GM23338 (cell line): ENCODE measurements at regions not wholly inside any gene's neighbourhood (a gene's known extent, or its start where the extent isn't known, plus 50 kb on each side); places are given as distances from the start of the nearest gene placed in this dataset.
A peak's percentile ranks its signal among the peaks of the same experiment; 100 is the strongest.

Experiments
- ATAC-seq: fragments of 200-7000 bp; cut with Tn5 transposase; 3 replicates; pipeline ENCODE4 v1.9.1; 2020
- DNase-seq: peaks from one replicate; pipeline ENCODE4 v3.0.0-alpha.2; 2015; ENCODE audit warnings: low spot score
- H2AFZ ChIP-seq: fragments of 200-600 bp; sonication (generic); 2 replicates; pipeline ENCODE4 v1.8.0; 2016; ENCODE audit warnings: antibody characterized with exemption, mild to moderate bottlenecking, moderate library complexity
- H3F3A ChIP-seq: fragments of 200-600 bp; sonication (generic); replicated peaks from 2 replicates; pipeline ENCODE4 v1.8.0; 2017; ENCODE audit warnings: antibody characterized with exemption, mixed run types, low read depth
- H3K27ac ChIP-seq: fragments of 200-600 bp; sonication (generic); 2 replicates; pipeline ENCODE4 v1.6.1; 2016; ENCODE audit warnings: low read depth
- H3K27me3 ChIP-seq: fragments of 200-600 bp; sonication (generic); 2 replicates; pipeline ENCODE4 v1.8.0; 2016; ENCODE audit warnings: mild to moderate bottlenecking, mixed run types, moderate library complexity; ENCODE audit not compliant: insufficient read depth
- H3K36me3 ChIP-seq: fragments of 200-600 bp; sonication (generic); 2 replicates; pipeline ENCODE4 v1.8.0; 2016; ENCODE audit warnings: mild to moderate bottlenecking; ENCODE audit not compliant: insufficient read depth
- H3K4me1 ChIP-seq: fragments of 200-600 bp; sonication (generic); 2 replicates; pipeline ENCODE4 v1.8.0; 2016; ENCODE audit warnings: mild to moderate bottlenecking, moderate library complexity; ENCODE audit not compliant: insufficient read depth
- H3K4me2 ChIP-seq: fragments of 200-600 bp; sonication (generic); 2 replicates; pipeline ENCODE4 v1.7.1; 2017; ENCODE audit warnings: mixed run types
- H3K4me3 ChIP-seq: fragments of 200-600 bp; sonication (generic); 2 replicates; pipeline ENCODE4 v1.6.1; 2016; ENCODE audit warnings: mixed run types
- H3K79me2 ChIP-seq: fragments of 200-600 bp; sonication (generic); replicated peaks from 2 replicates; pipeline ENCODE4 v1.8.0; 2017; ENCODE audit warnings: mild to moderate bottlenecking; ENCODE audit not compliant: insufficient read depth
- H3K9me2 ChIP-seq: fragments of 200-600 bp; sonication (generic); 2 replicates; pipeline ENCODE4 v1.8.0; 2017; ENCODE audit not compliant: insufficient read depth
- H4K20me1 ChIP-seq: fragments of 200-600 bp; sonication (generic); replicated peaks from 2 replicates; pipeline ENCODE4 v1.8.0; 2017; ENCODE audit warnings: mild to moderate bottlenecking; ENCODE audit not compliant: insufficient read depth
- H3K27ac Mint-ChIP-seq: 2 replicates; pipeline ENCODE4 v1.8.0; 2020; ENCODE audit warnings: inconsistent platforms, mild to moderate bottlenecking, moderate library complexity, mixed read lengths
- H3K27me3 Mint-ChIP-seq: 3 replicates; pipeline ENCODE4 v1.8.0; 2022; ENCODE audit warnings: low read depth, mild to moderate bottlenecking, moderate library complexity, mixed read lengths, inconsistent platforms; ENCODE audit not compliant: insufficient read depth, poor library complexity
- H3K36me3 Mint-ChIP-seq: 3 replicates; pipeline ENCODE4 v1.8.0; 2021; ENCODE audit warnings: low read depth, mild to moderate bottlenecking, inconsistent platforms, moderate library complexity, mixed read lengths
- H3K4me1 Mint-ChIP-seq: 3 replicates; pipeline ENCODE4 v1.8.0; 2020; ENCODE audit warnings: mild to moderate bottlenecking, inconsistent platforms, mixed read lengths
- H3K4me3 Mint-ChIP-seq: 3 replicates; pipeline ENCODE4 v1.8.0; 2021; ENCODE audit warnings: moderate library complexity, mild to moderate bottlenecking, inconsistent platforms, mixed read lengths
- H3K9me3 Mint-ChIP-seq: 3 replicates; pipeline ENCODE4 v1.8.0; 2020; ENCODE audit warnings: moderate library complexity, mild to moderate bottlenecking, inconsistent platforms, mixed read lengths
- CREB1 ChIP-seq: fragments of 250-450 bp; sonication (Bioruptor Pico); IDR thresholded peaks from 2 replicates; pipeline ENCODE4 v1.5.0; 2020; ENCODE audit warnings: low read depth, mild to moderate bottlenecking, moderate library complexity
- EZH2phosphoT487 ChIP-seq: fragments of 200-600 bp; sonication (generic); IDR thresholded peaks from one replicate; pipeline ENCODE4 v1.8.1; 2018; ENCODE audit warnings: antibody characterized with exemption; ENCODE audit not compliant: unreplicated experiment
- NANOG ChIP-seq: IDR thresholded peaks from 2 replicates; pipeline ENCODE4 v1.6.1; 2016; ENCODE audit warnings: antibody characterized with exemption, borderline replicate concordance
- POLR2AphosphoS5 ChIP-seq: IDR thresholded peaks from 2 replicates; pipeline ENCODE4 v1.6.1; 2016; ENCODE audit warnings: antibody characterized with exemption, low read depth
- ZNF114 ChIP-seq: fragments of 250-450 bp; sonication (Bioruptor Pico); IDR thresholded peaks from 2 replicates; pipeline ENCODE4 v1.5.0; 2020; ENCODE audit warnings: mild to moderate bottlenecking, moderate library complexity
- ZNF331 ChIP-seq: fragments of 250-450 bp; sonication (Bioruptor Pico); IDR thresholded peaks from 2 replicates; pipeline ENCODE4 v1.5.0; 2020; ENCODE audit warnings: low read depth, mild to moderate bottlenecking, moderate library complexity
- TF ChIP-seq, protein P1 (sequence below), 2 experiments: fragments of 200-600 bp in 1 of 2; sonication (generic) in 1 of 2; conservative IDR thresholded peaks; 2 replicates each; pipeline versions ENCODE4 v1.5.1 to v1.6.1; 2016 to 2017; ENCODE audit warnings: antibody characterized with exemption in 2 of 2, low read depth in 2 of 2, mild to moderate bottlenecking in 2 of 2, moderate library complexity in 1 of 2
- TF ChIP-seq, protein P2 (sequence below): fragments of 250-450 bp; sonication (Bioruptor Pico); IDR thresholded peaks from 2 replicates; pipeline ENCODE4 v1.5.0; 2020; ENCODE audit warnings: mild to moderate bottlenecking, moderate library complexity
- TF ChIP-seq, protein P3 (sequence below): IDR thresholded peaks from one replicate; pipeline ENCODE4 v1.6.1; 2018; ENCODE audit warnings: antibody characterized with exemption; ENCODE audit not compliant: unreplicated experiment
- TF ChIP-seq, protein P4 (sequence below): IDR thresholded peaks from 2 replicates; pipeline ENCODE4 v1.6.1; 2016; ENCODE audit warnings: antibody characterized with exemption

DNA sequence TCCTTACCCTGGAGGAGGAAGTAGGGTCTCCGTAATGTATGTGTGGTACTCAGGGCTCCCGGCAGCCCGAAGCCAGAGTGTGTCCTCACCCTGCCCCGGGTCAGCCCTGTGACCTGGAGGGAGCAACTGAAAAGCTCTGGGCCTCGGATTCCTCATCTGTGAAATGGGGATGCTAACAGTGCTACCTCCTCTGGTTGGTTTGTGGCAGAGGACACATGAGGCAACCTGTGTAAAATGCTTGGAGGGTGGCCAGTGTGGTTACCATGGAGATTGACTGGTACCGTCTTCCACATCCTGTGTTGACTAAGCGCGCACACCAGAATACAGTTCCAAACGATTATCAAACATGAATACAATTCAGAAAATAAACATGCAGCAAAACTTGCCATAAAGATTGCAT is 163.8 kb upstream of the KLF6 start (continued):
- TF ChIP-seq, protein P1, sequence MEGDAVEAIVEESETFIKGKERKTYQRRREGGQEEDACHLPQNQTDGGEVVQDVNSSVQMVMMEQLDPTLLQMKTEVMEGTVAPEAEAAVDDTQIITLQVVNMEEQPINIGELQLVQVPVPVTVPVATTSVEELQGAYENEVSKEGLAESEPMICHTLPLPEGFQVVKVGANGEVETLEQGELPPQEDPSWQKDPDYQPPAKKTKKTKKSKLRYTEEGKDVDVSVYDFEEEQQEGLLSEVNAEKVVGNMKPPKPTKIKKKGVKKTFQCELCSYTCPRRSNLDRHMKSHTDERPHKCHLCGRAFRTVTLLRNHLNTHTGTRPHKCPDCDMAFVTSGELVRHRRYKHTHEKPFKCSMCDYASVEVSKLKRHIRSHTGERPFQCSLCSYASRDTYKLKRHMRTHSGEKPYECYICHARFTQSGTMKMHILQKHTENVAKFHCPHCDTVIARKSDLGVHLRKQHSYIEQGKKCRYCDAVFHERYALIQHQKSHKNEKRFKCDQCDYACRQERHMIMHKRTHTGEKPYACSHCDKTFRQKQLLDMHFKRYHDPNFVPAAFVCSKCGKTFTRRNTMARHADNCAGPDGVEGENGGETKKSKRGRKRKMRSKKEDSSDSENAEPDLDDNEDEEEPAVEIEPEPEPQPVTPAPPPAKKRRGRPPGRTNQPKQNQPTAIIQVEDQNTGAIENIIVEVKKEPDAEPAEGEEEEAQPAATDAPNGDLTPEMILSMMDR (conservative IDR thresholded peaks at IDR 0.05; ENCODE audit: low read depth in 2 of 2): no peak
- TF ChIP-seq CREB1 (CRISPR knock-in tag): no peak

DNA sequence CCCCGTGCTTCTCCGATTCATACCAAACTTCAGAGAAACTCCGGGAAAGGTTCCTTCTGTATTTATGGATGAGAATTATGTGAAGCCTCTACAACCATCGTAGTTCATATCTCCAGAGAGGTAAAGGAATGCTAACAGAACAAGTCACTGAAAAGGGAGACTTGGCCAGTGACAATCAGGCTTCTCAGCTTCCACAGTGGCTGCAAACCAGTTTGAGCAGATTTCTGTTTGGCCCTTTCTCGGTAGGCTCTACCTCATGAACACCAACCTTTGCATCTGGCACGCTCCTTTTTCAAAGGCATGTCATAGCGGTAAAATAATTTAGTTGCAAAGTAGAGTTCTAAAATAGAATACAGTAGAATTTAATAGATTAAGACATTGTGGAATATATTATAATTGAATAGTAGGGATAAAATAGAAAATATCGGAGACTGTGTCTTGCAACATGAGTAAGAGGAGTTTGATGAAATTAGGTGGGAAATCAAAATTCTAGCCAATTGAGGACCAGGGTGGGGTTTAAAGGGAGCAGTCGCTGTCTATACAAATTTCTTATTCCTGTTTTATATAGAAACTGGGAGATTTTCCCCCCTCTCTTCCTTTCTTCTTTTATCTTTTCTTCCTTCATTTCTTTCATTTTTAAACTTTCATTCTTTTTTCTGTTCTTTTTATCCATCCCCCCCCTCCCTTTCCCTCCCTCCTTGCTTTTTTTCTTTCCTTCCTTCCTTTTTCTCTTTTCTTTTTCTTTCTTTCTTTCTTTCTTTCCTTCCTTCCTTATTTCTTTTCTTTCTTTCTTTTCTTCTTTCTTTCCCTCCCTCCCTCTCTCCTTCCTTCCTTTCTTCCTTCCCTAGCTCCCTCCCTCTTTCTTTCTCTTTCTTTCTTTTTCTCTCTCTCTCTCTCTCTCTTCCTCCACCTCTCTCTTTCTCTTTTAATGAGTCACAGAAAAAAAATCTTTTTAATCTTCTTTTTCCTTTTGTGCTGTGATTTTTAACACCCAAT is 161.5 kb upstream of the KLF6 start:
- no peaks in the 10 kb centered on the region for H3K9me2 ChIP-seq
- Mint-ChIP-seq H3K4me3 (no peak overlapping the region), H3K4me1 (peaks cover 16% of the 10 kb centered on the region), H3K36me3 (peaks cover 5% of the 10 kb centered on the region; the same call in 2 of the 3 replicates), H3K27me3 (peaks cover 14% of the 10 kb centered on the region), H3K27ac (no peak overlapping the region), H3K9me3 (peaks cover 3% of the 10 kb centered on the region; the same call in 1 of the 3 replicates)
- no peaks in the 10 kb centered on the region for H3K4me1 ChIP-seq
- no peaks in the 10 kb centered on the region for H4K20me1 ChIP-seq
- H3K27ac ChIP-seq: no peak overlapping the region
- ATAC-seq (no peak), DNase-seq (no peak)
- peak overlapping the region; percentile 64; the same call in 1 of the 2 replicates for H2AFZ ChIP-seq
- H3K4me3 ChIP-seq: no peak overlapping the region
- no peaks in the 10 kb centered on the region for H3F3A ChIP-seq
- H3K27me3 ChIP-seq: no peaks in the 10 kb centered on the region
- no peaks in the 10 kb centered on the region for H3K36me3 ChIP-seq
- no peak overlapping the region for H3K4me2 ChIP-seq
- no peaks in the 10 kb centered on the region for H3K79me2 ChIP-seq
- TF ChIP-seq ZNF331 (CRISPR knock-in tag) (no peak), ZNF114 (no peak), NANOG (no peak), CREB1 (CRISPR knock-in tag) (no peak), EZH2phosphoT487 (no peak), POLR2AphosphoS5 (no peak)
- TF ChIP-seq, protein P2, sequence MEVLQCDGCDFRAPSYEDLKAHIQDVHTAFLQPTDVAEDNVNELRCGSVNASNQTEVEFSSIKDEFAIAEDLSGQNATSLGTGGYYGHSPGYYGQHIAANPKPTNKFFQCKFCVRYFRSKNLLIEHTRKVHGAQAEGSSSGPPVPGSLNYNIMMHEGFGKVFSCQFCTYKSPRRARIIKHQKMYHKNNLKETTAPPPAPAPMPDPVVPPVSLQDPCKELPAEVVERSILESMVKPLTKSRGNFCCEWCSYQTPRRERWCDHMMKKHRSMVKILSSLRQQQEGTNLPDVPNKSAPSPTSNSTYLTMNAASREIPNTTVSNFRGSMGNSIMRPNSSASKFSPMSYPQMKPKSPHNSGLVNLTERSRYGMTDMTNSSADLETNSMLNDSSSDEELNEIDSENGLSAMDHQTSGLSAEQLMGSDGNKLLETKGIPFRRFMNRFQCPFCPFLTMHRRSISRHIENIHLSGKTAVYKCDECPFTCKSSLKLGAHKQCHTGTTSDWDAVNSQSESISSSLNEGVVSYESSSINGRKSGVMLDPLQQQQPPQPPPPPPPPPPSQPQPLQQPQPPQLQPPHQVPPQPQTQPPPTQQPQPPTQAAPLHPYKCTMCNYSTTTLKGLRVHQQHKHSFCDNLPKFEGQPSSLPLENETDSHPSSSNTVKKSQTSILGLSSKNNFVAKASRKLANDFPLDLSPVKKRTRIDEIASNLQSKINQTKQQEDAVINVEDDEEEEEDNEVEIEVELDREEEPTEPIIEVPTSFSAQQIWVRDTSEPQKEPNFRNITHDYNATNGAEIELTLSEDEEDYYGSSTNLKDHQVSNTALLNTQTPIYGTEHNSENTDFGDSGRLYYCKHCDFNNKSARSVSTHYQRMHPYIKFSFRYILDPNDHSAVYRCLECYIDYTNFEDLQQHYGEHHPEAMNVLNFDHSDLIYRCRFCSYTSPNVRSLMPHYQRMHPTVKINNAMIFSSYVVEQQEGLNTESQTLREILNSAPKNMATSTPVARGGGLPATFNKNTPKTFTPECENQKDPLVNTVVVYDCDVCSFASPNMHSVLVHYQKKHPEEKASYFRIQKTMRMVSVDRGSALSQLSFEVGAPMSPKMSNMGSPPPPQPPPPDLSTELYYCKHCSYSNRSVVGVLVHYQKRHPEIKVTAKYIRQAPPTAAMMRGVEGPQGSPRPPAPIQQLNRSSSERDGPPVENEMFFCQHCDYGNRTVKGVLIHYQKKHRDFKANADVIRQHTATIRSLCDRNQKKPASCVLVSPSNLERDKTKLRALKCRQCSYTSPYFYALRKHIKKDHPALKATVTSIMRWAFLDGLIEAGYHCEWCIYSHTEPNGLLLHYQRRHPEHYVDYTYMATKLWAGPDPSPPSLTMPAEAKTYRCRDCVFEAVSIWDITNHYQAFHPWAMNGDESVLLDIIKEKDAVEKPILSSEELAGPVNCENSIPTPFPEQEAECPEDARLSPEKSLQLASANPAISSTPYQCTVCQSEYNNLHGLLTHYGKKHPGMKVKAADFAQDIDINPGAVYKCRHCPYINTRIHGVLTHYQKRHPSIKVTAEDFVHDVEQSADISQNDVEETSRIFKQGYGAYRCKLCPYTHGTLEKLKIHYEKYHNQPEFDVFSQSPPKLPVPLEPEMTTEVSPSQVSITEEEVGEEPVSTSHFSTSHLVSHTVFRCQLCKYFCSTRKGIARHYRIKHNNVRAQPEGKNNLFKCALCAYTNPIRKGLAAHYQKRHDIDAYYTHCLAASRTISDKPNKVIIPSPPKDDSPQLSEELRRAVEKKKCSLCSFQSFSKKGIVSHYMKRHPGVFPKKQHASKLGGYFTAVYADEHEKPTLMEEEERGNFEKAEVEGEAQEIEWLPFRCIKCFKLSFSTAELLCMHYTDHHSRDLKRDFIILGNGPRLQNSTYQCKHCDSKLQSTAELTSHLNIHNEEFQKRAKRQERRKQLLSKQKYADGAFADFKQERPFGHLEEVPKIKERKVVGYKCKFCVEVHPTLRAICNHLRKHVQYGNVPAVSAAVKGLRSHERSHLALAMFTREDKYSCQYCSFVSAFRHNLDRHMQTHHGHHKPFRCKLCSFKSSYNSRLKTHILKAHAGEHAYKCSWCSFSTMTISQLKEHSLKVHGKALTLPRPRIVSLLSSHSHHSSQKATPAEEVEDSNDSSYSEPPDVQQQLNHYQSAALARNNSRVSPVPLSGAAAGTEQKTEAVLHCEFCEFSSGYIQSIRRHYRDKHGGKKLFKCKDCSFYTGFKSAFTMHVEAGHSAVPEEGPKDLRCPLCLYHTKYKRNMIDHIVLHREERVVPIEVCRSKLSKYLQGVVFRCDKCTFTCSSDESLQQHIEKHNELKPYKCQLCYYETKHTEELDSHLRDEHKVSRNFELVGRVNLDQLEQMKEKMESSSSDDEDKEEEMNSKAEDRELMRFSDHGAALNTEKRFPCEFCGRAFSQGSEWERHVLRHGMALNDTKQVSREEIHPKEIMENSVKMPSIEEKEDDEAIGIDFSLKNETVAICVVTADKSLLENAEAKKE (CRISPR knock-in tag): no peak
- TF ChIP-seq, protein P3, sequence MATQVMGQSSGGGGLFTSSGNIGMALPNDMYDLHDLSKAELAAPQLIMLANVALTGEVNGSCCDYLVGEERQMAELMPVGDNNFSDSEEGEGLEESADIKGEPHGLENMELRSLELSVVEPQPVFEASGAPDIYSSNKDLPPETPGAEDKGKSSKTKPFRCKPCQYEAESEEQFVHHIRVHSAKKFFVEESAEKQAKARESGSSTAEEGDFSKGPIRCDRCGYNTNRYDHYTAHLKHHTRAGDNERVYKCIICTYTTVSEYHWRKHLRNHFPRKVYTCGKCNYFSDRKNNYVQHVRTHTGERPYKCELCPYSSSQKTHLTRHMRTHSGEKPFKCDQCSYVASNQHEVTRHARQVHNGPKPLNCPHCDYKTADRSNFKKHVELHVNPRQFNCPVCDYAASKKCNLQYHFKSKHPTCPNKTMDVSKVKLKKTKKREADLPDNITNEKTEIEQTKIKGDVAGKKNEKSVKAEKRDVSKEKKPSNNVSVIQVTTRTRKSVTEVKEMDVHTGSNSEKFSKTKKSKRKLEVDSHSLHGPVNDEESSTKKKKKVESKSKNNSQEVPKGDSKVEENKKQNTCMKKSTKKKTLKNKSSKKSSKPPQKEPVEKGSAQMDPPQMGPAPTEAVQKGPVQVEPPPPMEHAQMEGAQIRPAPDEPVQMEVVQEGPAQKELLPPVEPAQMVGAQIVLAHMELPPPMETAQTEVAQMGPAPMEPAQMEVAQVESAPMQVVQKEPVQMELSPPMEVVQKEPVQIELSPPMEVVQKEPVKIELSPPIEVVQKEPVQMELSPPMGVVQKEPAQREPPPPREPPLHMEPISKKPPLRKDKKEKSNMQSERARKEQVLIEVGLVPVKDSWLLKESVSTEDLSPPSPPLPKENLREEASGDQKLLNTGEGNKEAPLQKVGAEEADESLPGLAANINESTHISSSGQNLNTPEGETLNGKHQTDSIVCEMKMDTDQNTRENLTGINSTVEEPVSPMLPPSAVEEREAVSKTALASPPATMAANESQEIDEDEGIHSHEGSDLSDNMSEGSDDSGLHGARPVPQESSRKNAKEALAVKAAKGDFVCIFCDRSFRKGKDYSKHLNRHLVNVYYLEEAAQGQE: no peak
- TF ChIP-seq, protein P4, sequence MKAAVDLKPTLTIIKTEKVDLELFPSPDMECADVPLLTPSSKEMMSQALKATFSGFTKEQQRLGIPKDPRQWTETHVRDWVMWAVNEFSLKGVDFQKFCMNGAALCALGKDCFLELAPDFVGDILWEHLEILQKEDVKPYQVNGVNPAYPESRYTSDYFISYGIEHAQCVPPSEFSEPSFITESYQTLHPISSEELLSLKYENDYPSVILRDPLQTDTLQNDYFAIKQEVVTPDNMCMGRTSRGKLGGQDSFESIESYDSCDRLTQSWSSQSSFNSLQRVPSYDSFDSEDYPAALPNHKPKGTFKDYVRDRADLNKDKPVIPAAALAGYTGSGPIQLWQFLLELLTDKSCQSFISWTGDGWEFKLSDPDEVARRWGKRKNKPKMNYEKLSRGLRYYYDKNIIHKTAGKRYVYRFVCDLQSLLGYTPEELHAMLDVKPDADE: no peak
